Parathyroid adenoma (tissue), 2 donors: ENCODE measurements at regions not wholly inside any gene's neighbourhood (a gene's known extent, or its start where the extent isn't known, plus 50 kb on each side); places are given as distances from the start of the nearest gene placed in this dataset.

Experiments used
- H2AFZ ChIP-seq: fragments of 300-600 bp; sonication (generic); one replicate; pipeline ENCODE4 v1.7.0; 2017; ENCODE audit warnings: antibody characterized with exemption, mild to moderate bottlenecking
- H3K27ac ChIP-seq: fragments of 300-600 bp; sonication (generic); one replicate; pipeline ENCODE4 v1.7.0; 2017
- H3K27me3 ChIP-seq: fragments of 300-600 bp; sonication (generic); one replicate; pipeline ENCODE4 v1.7.0; 2017; ENCODE audit warnings: low read length; ENCODE audit not compliant: control insufficient read depth, insufficient read depth
- H3K36me3 ChIP-seq: fragments of 300-600 bp; sonication (generic); one replicate; pipeline ENCODE4 v1.7.0; 2017; ENCODE audit warnings: low read length; ENCODE audit not compliant: control insufficient read depth, insufficient read depth
- H3K4me1 ChIP-seq: fragments of 300-600 bp; sonication (generic); one replicate; pipeline ENCODE4 v1.7.0; 2017; ENCODE audit warnings: control low read depth
- H3K4me2 ChIP-seq: fragments of 300-600 bp; sonication (generic); one replicate; pipeline ENCODE4 v1.7.0; 2017; ENCODE audit warnings: low read length
- H3K4me3 ChIP-seq: fragments of 300-600 bp; sonication (generic); one replicate; pipeline ENCODE4 v1.7.0; 2017; ENCODE audit warnings: low read depth, low read length
- H3K79me2 ChIP-seq: fragments of 300-600 bp; sonication (generic); one replicate; pipeline ENCODE4 v1.7.0; 2017; ENCODE audit warnings: control low read depth
- H3K9ac ChIP-seq: fragments of 300-600 bp; sonication (generic); one replicate; pipeline ENCODE4 v1.7.0; 2017; ENCODE audit warnings: mild to moderate bottlenecking
- H3K9me3 ChIP-seq: fragments of 300-600 bp; sonication (generic); one replicate; pipeline ENCODE4 v1.7.0; 2017; ENCODE audit warnings: low read length; ENCODE audit not compliant: control insufficient read depth
- TF ChIP-seq, protein P1 (sequence below): fragments of 300-600 bp; sonication (generic); IDR thresholded peaks from one replicate; pipeline ENCODE4 v1.7.0; 2017; ENCODE audit warnings: antibody characterized with exemption, mild to moderate bottlenecking
- donor health status: primary hyperparathyroidism.

- H3K9ac ChIP-seq = no peak overlapping the region
- H3K27ac ChIP-seq = no peak overlapping the region
- H3K27me3 ChIP-seq = no peaks in the 10 kb centered on the region
- H3K79me2 ChIP-seq = no peaks in the 10 kb centered on the region
- H2AFZ ChIP-seq = no peak overlapping the region
- H3K9me3 ChIP-seq = no peaks in the 10 kb centered on the region
- TF ChIP-seq, protein P1, sequence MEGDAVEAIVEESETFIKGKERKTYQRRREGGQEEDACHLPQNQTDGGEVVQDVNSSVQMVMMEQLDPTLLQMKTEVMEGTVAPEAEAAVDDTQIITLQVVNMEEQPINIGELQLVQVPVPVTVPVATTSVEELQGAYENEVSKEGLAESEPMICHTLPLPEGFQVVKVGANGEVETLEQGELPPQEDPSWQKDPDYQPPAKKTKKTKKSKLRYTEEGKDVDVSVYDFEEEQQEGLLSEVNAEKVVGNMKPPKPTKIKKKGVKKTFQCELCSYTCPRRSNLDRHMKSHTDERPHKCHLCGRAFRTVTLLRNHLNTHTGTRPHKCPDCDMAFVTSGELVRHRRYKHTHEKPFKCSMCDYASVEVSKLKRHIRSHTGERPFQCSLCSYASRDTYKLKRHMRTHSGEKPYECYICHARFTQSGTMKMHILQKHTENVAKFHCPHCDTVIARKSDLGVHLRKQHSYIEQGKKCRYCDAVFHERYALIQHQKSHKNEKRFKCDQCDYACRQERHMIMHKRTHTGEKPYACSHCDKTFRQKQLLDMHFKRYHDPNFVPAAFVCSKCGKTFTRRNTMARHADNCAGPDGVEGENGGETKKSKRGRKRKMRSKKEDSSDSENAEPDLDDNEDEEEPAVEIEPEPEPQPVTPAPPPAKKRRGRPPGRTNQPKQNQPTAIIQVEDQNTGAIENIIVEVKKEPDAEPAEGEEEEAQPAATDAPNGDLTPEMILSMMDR = no peak
- no peak overlapping the region for H3K4me2 ChIP-seq
- H3K36me3 ChIP-seq = no peaks in the 10 kb centered on the region
- no peak overlapping the region for H3K4me3 ChIP-seq
- H3K4me1 ChIP-seq = no peaks in the 10 kb centered on the region
Observed at GRCh38 chr3:190252080-190252479, 70.2 kb downstream of the CLDN1 start.

GRCh38 chr3:190249414-190249813 is 72.8 kb downstream of the CLDN1 start:
- Histone ChIP-seq H3K79me2 (no peaks in the 10 kb centered on the region), H3K4me2 (no peak overlapping the region), H3K9ac (no peak overlapping the region), H3K27ac (no peak overlapping the region), H3K27me3 (no peaks in the 10 kb centered on the region), H3K4me1 (no peaks in the 10 kb centered on the region), H2AFZ (no peak overlapping the region), H3K4me3 (no peak overlapping the region), H3K36me3 (no peaks in the 10 kb centered on the region), H3K9me3 (no peaks in the 10 kb centered on the region)
- TF ChIP-seq, protein P1 = no peak

- H3K27ac ChIP-seq = no peak overlapping the region
- no peak overlapping the region for H3K4me3 ChIP-seq
- no peak overlapping the region for H3K9ac ChIP-seq
- H3K27me3 ChIP-seq = no peaks in the 10 kb centered on the region
- H2AFZ ChIP-seq = no peak overlapping the region
- no peaks in the 10 kb centered on the region for H3K9me3 ChIP-seq
- H3K4me2 ChIP-seq = no peak overlapping the region
- TF ChIP-seq, protein P1 = no peak
- H3K36me3 ChIP-seq = no peaks in the 10 kb centered on the region
- H3K79me2 ChIP-seq = no peaks in the 10 kb centered on the region
- H3K4me1 ChIP-seq = no peaks in the 10 kb centered on the region
Observed at GRCh38 chr3:190242147-190242546, 80.1 kb downstream of the CLDN1 start.

GRCh38 chr3:190239325-190239724 is 82.9 kb downstream of the CLDN1 start:
- no peaks in the 10 kb centered on the region for H3K79me2 ChIP-seq
- no peak overlapping the region for H3K9ac ChIP-seq
- H3K27ac ChIP-seq = no peak overlapping the region
- H2AFZ ChIP-seq = no peak overlapping the region
- no peaks in the 10 kb centered on the region for H3K4me1 ChIP-seq
- TF ChIP-seq, protein P1 = no peak
- H3K9me3 ChIP-seq = no peaks in the 10 kb centered on the region
- no peaks in the 10 kb centered on the region for H3K36me3 ChIP-seq
- no peak overlapping the region for H3K4me2 ChIP-seq
- no peaks in the 10 kb centered on the region for H3K27me3 ChIP-seq
- H3K4me3 ChIP-seq = no peak overlapping the region

DNA sequence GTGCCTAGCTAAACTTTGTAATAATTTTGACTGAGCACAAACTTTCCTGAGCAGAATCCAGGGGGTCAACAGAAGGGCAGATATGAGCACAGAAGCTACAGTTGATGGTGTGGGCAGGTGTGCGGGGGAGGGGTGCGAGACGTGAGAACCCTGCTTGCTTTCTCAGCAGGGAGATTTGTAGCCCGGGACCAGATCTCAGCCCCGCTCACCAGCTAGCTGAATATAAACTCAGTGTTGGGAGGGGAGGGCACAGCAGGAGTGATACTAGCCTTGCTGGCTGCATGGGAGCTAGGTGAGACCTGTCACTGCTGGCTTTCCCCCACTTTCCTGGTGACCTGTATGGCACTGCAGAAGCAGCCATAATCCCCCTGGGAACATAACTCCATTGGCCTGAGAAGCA is 83.4 kb downstream of the CLDN1 start:
- Histone ChIP-seq H3K27me3 (no peaks in the 10 kb centered on the region), H3K9ac (no peak overlapping the region), H3K36me3 (no peaks in the 10 kb centered on the region), H3K79me2 (no peaks in the 10 kb centered on the region), H3K4me1 (no peaks in the 10 kb centered on the region), H2AFZ (no peak overlapping the region), H3K4me3 (no peak overlapping the region), H3K9me3 (no peaks in the 10 kb centered on the region), H3K4me2 (no peak overlapping the region), H3K27ac (no peak overlapping the region)
- TF ChIP-seq, protein P1 = no peak
